ENCODE measurements at regions not wholly inside any gene's neighbourhood (a gene's known extent, or its start where the extent isn't known, plus 50 kb on each side); places are given as distances from the start of the nearest gene placed in this dataset.

DNA sequence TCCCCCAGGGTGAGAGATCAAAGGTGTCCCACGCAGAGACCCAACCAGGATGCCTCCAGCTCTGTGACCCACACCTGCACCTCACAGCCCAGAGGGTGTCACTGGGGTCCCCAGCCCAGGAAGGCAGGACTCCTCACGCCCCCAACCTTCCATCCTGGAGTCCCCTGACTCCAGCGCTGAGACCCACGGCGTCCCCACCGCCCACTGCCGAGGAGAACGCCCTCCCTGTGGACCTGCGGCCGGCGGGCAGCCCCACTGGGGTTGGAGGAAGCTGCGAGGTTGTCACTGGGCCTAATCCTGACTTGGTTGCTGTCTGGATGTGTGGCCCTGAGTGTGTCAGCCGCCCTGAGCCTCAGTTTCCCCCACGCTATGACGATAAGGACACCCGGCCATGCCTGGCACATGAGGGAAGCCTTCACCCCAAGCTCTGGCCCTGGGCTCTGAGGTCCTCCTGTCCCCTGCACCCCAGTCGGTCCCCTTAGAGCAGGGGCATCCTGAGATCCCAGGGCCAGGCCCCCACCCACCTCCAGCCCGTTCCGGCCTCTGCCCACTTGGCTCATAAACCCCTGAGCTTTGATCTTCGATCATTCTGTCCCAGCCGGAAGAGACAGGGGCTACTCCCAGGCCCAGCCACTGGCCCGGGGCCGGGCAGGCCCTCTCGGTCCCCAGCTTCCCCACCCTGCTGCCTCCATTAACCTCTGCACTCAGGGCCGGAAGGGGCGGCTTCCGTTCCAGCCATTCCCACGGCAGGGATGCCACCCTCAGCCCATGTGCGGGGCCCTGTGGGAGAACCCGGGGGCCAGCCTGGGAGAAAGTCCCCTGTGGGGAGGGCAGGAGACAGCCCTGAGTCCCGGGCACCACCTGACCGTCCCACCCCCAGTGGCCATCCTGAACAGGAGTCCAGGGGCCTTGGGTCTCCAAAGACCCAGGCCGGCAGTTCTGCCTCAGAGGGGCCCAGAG is 113.2 kb downstream of the MICALL2 start:
- TF ChIP-seq, protein P1, sequence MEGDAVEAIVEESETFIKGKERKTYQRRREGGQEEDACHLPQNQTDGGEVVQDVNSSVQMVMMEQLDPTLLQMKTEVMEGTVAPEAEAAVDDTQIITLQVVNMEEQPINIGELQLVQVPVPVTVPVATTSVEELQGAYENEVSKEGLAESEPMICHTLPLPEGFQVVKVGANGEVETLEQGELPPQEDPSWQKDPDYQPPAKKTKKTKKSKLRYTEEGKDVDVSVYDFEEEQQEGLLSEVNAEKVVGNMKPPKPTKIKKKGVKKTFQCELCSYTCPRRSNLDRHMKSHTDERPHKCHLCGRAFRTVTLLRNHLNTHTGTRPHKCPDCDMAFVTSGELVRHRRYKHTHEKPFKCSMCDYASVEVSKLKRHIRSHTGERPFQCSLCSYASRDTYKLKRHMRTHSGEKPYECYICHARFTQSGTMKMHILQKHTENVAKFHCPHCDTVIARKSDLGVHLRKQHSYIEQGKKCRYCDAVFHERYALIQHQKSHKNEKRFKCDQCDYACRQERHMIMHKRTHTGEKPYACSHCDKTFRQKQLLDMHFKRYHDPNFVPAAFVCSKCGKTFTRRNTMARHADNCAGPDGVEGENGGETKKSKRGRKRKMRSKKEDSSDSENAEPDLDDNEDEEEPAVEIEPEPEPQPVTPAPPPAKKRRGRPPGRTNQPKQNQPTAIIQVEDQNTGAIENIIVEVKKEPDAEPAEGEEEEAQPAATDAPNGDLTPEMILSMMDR (IDR thresholded peaks at IDR 0.05; ENCODE audit: low read length) = no peak
- no peak for TF ChIP-seq EZH2phosphoT487 (IDR thresholded peaks at IDR 0.05; ENCODE audit: low read length)
